Astrocyte of the spinal cord (primary cell): ENCODE measurements at regions not wholly inside any gene's neighbourhood (a gene's known extent, or its start where the extent isn't known, plus 50 kb on each side); places are given as distances from the start of the nearest gene placed in this dataset.

Experiments used
- DNase-seq: peaks from one replicate; pipeline ENCODE4 v3.0.0; 2011; ENCODE audit warnings: low read depth, low spot score
- H3K4me3 ChIP-seq: 2 replicates; pipeline ENCODE4 v1.5.1; 2011; ENCODE audit warnings: low read depth, mild to moderate bottlenecking, low read length, moderate library complexity
- in situ Hi-C: cut with HindIII; loops from 2 replicates; pipeline ENCODE4 v1.10.0; 2017; ENCODE audit warnings: low sequenced_read_pairs
- TF ChIP-seq, protein P1 (sequence below): IDR thresholded peaks from 2 replicates; pipeline ENCODE4 v1.5.1; 2012; ENCODE audit warnings: low read depth, mild to moderate bottlenecking, low read length, inconsistent platforms

DNA sequence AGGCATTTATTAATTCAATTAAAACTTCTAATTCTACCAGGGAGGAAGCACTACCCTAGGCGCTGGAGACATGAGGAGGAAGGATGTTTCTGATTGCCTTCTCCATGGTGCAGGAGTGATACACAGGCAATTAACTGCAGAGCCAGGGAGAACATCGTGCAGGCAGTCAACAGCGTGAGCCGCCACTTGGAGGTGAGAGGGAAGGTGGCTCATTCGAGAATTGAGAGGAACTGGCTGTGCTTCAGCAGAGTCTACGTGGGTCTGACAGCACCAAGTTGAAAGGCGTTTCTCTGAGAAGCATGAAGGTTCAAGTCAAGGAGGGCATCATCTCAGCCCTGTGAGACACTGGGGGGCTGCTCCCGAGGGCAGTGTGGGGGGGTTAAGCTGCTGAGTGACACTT lies 388.7 kb upstream of the MYT1L start:
- TF ChIP-seq, protein P1, sequence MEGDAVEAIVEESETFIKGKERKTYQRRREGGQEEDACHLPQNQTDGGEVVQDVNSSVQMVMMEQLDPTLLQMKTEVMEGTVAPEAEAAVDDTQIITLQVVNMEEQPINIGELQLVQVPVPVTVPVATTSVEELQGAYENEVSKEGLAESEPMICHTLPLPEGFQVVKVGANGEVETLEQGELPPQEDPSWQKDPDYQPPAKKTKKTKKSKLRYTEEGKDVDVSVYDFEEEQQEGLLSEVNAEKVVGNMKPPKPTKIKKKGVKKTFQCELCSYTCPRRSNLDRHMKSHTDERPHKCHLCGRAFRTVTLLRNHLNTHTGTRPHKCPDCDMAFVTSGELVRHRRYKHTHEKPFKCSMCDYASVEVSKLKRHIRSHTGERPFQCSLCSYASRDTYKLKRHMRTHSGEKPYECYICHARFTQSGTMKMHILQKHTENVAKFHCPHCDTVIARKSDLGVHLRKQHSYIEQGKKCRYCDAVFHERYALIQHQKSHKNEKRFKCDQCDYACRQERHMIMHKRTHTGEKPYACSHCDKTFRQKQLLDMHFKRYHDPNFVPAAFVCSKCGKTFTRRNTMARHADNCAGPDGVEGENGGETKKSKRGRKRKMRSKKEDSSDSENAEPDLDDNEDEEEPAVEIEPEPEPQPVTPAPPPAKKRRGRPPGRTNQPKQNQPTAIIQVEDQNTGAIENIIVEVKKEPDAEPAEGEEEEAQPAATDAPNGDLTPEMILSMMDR: no peak
- in situ Hi-C loops: no loop called here
- no peak for DNase-seq
- H3K4me3 ChIP-seq: no peak overlapping the region

DNA sequence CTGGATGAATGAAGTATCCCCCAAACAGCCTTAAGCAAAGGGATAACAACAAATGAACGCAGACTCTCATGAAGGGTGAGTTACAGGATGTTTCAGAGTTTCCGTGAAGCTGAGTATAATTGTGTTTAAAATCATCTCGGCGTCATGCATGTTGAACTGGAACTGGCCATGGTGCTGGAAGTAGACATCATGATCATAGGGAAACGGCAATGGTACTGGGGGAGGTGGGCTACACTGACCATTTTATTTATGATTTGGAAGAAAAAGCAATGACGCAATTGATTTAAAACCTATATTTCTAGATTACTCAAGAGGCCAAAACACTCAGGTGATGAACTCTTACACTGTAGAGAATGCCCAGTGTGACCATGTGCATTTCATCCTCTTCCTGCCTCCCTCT lies 387.9 kb upstream of the MYT1L start:
- no peak overlapping the region for H3K4me3 ChIP-seq
- in situ Hi-C loops: no loop called here
- no peak for DNase-seq
- TF ChIP-seq, protein P1: no peak

DNA sequence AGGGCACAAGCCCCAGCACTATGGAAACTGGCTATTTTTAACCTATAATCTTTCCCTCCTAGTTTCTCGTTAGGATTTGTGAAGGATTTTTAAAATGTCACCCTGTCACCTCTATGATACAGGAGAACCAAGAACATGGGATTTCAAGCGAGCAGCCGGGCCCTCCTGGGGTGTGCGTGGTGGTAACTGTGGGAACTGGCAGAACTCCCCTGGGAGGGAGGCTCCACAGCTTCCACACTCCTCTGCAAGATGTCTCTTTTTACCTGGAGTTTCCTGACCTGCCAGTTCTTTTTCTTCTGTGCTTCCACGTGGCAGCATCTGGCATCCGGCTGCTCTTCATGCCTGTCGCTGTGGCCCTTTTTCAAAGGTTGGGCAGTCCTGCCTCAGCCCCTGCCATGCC lies 386.3 kb upstream of the MYT1L start:
- in situ Hi-C loops: no loop called here
- H3K4me3 ChIP-seq: no peak overlapping the region
- TF ChIP-seq, protein P1: no peak
- no peak for DNase-seq

DNA sequence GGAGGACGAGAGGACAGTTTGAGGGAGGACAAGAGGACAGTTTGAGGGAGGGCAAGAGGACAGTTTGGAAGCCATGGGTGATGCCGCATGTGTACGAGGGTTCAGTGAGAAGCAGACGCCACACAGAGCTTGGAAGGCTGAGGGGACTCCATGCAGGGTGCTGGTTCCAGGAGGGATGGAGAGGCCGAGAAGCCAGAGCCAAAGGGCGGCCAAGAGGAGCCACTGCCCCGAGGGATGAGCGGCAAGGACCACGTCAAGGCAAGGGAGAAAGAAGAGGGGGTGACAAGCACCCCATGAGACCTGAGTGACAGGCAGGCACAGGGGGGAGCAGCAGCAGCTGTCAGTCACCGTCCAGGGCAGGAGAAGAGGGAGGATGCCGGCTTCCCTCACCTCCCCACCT lies 385.7 kb upstream of the MYT1L start:
- no peak for DNase-seq
- no peak overlapping the region for H3K4me3 ChIP-seq
- in situ Hi-C loops: no loop called here
- TF ChIP-seq, protein P1: no peak

DNA sequence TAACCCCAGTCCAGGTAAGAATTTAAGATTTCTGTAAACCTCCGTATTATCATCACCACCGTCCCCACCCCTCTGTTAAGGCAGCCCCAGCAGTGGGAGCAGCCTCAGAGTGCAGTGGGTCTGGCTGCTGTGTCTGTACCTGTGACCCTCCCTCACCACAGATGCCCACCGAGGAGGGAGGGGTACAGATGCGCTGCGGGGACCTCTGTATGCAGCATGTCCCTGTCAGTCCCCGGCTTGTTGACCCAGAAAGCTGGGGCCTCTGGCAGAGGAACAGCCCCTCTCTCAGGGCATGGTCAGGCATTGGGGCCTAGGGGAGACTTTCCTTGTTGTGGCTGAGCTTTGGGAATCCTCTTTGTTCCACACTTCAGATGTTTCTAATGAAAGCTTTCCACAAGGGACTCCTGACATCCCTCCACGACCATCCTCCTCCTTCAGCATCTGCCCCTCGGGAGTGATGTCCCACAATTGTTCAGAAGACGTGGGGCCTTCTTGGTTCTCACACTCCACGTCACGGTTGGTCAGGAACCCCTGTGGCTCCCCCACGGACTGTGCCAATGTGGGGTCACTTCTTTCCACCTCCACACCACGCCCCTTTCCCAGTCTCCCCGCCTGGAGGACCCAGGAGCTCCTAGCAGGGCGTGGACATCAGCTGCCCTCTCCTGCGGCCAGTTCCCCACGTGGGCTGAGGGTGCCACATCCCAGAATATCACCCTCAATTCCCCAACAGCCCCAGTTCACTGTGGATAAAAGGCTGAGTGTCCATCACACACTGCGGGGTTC lies 384.2 kb upstream of the MYT1L start:
- in situ Hi-C loops: no loop called here
- TF ChIP-seq, protein P1: no peak
- no peak for DNase-seq
- H3K4me3 ChIP-seq: no peak overlapping the region

DNA sequence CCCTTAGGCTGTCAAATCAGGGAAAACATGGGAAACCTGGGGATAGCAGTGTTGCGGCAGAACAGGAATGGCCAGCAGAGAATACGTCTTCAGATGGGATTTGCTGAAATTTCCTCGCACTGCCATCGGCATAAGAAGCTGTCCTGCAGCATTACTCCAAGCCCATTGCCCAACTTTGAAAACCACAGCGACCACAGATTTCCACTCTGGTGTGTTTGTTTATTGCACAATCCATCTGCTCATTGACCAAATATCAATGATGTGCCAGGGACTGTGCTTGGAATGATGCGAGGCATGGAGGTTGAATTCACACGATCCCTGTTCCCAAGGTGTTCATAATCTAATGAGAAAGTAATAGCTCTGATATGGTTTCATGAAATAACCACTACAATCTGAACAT lies 383.3 kb upstream of the MYT1L start:
- in situ Hi-C loops: no loop called here
- TF ChIP-seq, protein P1: no peak
- DNase-seq: no peak
- no peak overlapping the region for H3K4me3 ChIP-seq
